GM12878 (cell line): ENCODE measurements at regions not wholly inside any gene's neighbourhood (a gene's known extent, or its start where the extent isn't known, plus 50 kb on each side); places are given as distances from the start of the nearest gene placed in this dataset.

ENCODE experiments used
- ATAC-seq: fragments of 200-7000 bp; cut with Tn5 transposase; 3 replicates; pipeline ENCODE4 v1.9.1; 2020; ENCODE audit warnings: mild to moderate bottlenecking, moderate library complexity
- BruUV-seq: library from RNA; stranded (reverse); fragments of 400-500 nt; replicated peaks from 2 replicates; lab custom pipeline; 2021; lab: Mats Ljungman, UMichigan
- CTCF ChIA-PET: fragments of 300-600 bp; sonication (Branson Sonifier 250); formaldehyde crosslinking; extraction: SDS; loops from one replicate; lab custom pipeline; 2021; ENCODE audit warnings: inconsistent platforms; lab: Yijun Ruan, JAX
- POLR2A ChIA-PET: fragments of 350-600 bp; formaldehyde crosslinking; extraction: SDS; loops from one replicate; lab custom pipeline; 2021; ENCODE audit warnings: inconsistent platforms; lab: Charles Lee
- RAD21 ChIA-PET: fragments of 300-600 bp; sonication (Branson Sonifier 250); formaldehyde crosslinking; loops from one replicate; lab custom pipeline; 2023; ENCODE audit warnings: antibody characterized with exemption; ENCODE audit not compliant: unreplicated experiment; lab: Charles Lee
- SMC1A ChIA-PET: fragments of 300-600 bp; sonication (Branson Sonifier 250); formaldehyde crosslinking; loops from one replicate; lab custom pipeline; 2023; ENCODE audit not compliant: unreplicated experiment, uncharacterized antibody; lab: Charles Lee
- DNase-seq: peaks from one replicate; pipeline ENCODE4 v3.0.0-alpha.2; 2011; ENCODE audit warnings: low read depth, low spot score
- FAIRE-seq: peaks from 3 replicates; lab custom pipeline; 2011; peaks lifted over from hg19 to GRCh38; lab: Jason Lieb, UNC
- H2AFZ ChIP-seq: 2 replicates; pipeline ENCODE4 v1.6.0; 2011; ENCODE audit warnings: low read depth, low read length, control low read depth; ENCODE audit not compliant: control insufficient read depth
- H3K27ac ChIP-seq: 2 replicates; pipeline ENCODE4 v1.5.1; 2011; ENCODE audit warnings: control low read depth; ENCODE audit not compliant: control insufficient read depth, insufficient read depth
- H3K27me3 ChIP-seq, 2 experiments: replicated peaks in 1 of 2; 2 replicates each; pipeline versions ENCODE4 v1.6.0 to v1.6.1; 2011; ENCODE audit warnings: low read length in 1 of 2; ENCODE audit not compliant: control insufficient read depth in 2 of 2, insufficient read depth in 2 of 2
- H3K36me3 ChIP-seq, 2 experiments: 2 replicates each; pipeline ENCODE4 v1.5.1; 2011; ENCODE audit warnings: low read length in 1 of 2; ENCODE audit not compliant: control insufficient read depth in 2 of 2, insufficient read depth in 2 of 2
- H3K4me1 ChIP-seq: 2 replicates; pipeline ENCODE4 v1.6.1; 2011; ENCODE audit warnings: mild to moderate bottlenecking, low read length, moderate library complexity, mixed read lengths; ENCODE audit not compliant: control insufficient read depth, insufficient read depth
- H3K4me2 ChIP-seq: 2 replicates; pipeline ENCODE4 v1.6.0; 2011; ENCODE audit warnings: control low read depth; ENCODE audit not compliant: control insufficient read depth, insufficient read depth
- H3K4me3 ChIP-seq: fragments of 200-600 bp; sonication (generic); 2 replicates; pipeline ENCODE4 v1.5.1; 2016
- H3K79me2 ChIP-seq: 2 replicates; pipeline ENCODE4 v1.6.0; 2011; ENCODE audit warnings: low read length; ENCODE audit not compliant: control insufficient read depth, insufficient read depth
- H3K9ac ChIP-seq: 2 replicates; pipeline ENCODE4 v1.8.0; 2011; ENCODE audit warnings: low read length, control low read depth, mixed read lengths; ENCODE audit not compliant: control insufficient read depth, insufficient read depth
- H3K9me3 ChIP-seq: replicated peaks from 3 replicates; pipeline ENCODE4 v1.5.1; 2011; ENCODE audit warnings: mild to moderate bottlenecking, low read length; ENCODE audit not compliant: control insufficient read depth, insufficient read depth
- H4K20me1 ChIP-seq: 2 replicates; pipeline ENCODE4 v1.6.0; 2011; ENCODE audit not compliant: control insufficient read depth, insufficient read depth
- EGR1 ChIP-seq, 2 experiments: IDR thresholded peaks; 1 replicate in 1 of 2; 2 replicates in 1 of 2; pipeline ENCODE4 v1.6.1; 2011 to 2012; ENCODE audit warnings: low read depth in 2 of 2, low read length in 2 of 2, borderline replicate concordance in 1 of 2, mild to moderate bottlenecking in 1 of 2, moderate library complexity in 1 of 2
- NRF1 ChIP-seq: conservative IDR thresholded peaks from 2 replicates; pipeline ENCODE4 v1.6.1; 2011; ENCODE audit warnings: mild to moderate bottlenecking, low read depth, low read length, improper control_type of control experiment
- PKNOX1 ChIP-seq: fragments of 450-650 bp; IDR thresholded peaks from 2 replicates; pipeline ENCODE4 v1.6.1; 2016; ENCODE audit warnings: mild to moderate bottlenecking
- POLR2A ChIP-seq: IDR thresholded peaks from 2 replicates; pipeline ENCODE4 v1.6.1; 2011; ENCODE audit warnings: low read depth, mild to moderate bottlenecking, low read length
- RELA ChIP-seq: fragments of 450-650 bp; IDR thresholded peaks from 2 replicates; pipeline ENCODE4 v1.8.0; 2014; ENCODE audit warnings: borderline replicate concordance; ENCODE audit not compliant: partially characterized antibody
- RFX5 ChIP-seq: IDR thresholded peaks from 2 replicates; pipeline ENCODE4 v1.6.1; 2011; ENCODE audit warnings: low read depth, low read length, improper control_type of control experiment
- SMAD5 ChIP-seq: IDR thresholded peaks from 2 replicates; pipeline ENCODE4 v1.6.1; 2016; ENCODE audit warnings: antibody characterized with exemption, low read depth
- SMC3 ChIP-seq: IDR thresholded peaks from 2 replicates; pipeline ENCODE4 v1.6.1; 2011; ENCODE audit warnings: low read length, improper control_type of control experiment, borderline replicate concordance
- SP1 ChIP-seq: IDR thresholded peaks from one replicate; pipeline ENCODE4 v1.6.1; 2011; ENCODE audit warnings: low read depth, low read length
- STAT1 ChIP-seq: fragments of 450-650 bp; conservative IDR thresholded peaks from 2 replicates; pipeline ENCODE4 v1.6.1; 2014; ENCODE audit warnings: antibody characterized with exemption, mild to moderate bottlenecking
- SUZ12 ChIP-seq: fragments of 200-600 bp; sonication (generic); IDR thresholded peaks from one replicate; pipeline ENCODE4 v1.6.1; 2018; ENCODE audit warnings: antibody characterized with exemption, mild to moderate bottlenecking; ENCODE audit not compliant: unreplicated experiment
- WRNIP1 ChIP-seq: IDR thresholded peaks from 2 replicates; pipeline ENCODE4 v1.6.1; 2011; ENCODE audit warnings: low read depth, low read length, improper control_type of control experiment, borderline replicate concordance
- ZBTB33 ChIP-seq: fragments of 450-650 bp; IDR thresholded peaks from 2 replicates; pipeline ENCODE4 v1.6.1; 2017; ENCODE audit warnings: mild to moderate bottlenecking
- ZNF592 ChIP-seq: fragments of 450-650 bp; IDR thresholded peaks from 2 replicates; pipeline ENCODE4 v1.6.1; 2017; ENCODE audit warnings: mild to moderate bottlenecking, moderate library complexity
- WGBS: methylation state at CpG from one replicate; pipeline ENCODE4 v1.1.6; 2016; ENCODE audit warnings: low lambda C conversion rate; ENCODE audit not compliant: insufficient replicate concordance, insufficient coverage; ENCODE audit errors: missing lambda C conversion rate; 5-methylcytosine and 5-hydroxymethylcytosine counted together
- in situ Hi-C: fragments of 300-500 bp; cut with MboI; formaldehyde crosslinking; loops from 9 replicates; pipeline ENCODE4 v1.14.3; 2018; ENCODE audit warnings: mixed read lengths
- intact Hi-C: fragments of 100-400 bp; cut with micrococcal nuclease; formaldehyde crosslinking; loops from one replicate; pipeline ENCODE4 v1.14.2; 2022; ENCODE audit not compliant: unreplicated experiment

- TF ChIP-seq SP1: no peak
- no peak for TF ChIP-seq WRNIP1
- TF ChIP-seq EGR1 (IDR thresholded peaks at IDR 0.05; ENCODE audit: borderline replicate concordance in 1 of 2, low read depth in 2 of 2, low read length in 2 of 2): no peak
- no peak for TF ChIP-seq STAT1
- TF ChIP-seq RFX5: no peak
These were observed 171.4 kb downstream of the AASDH start (continued) for GRCh38 chr4:56215901-56216300.

GRCh38 chr4:56215141-56215783, 172.0 kb downstream of the AASDH start:
- H3K4me1 ChIP-seq: no peaks in the 10 kb centered on the region
- H3K79me2 ChIP-seq: no peaks in the 10 kb centered on the region
- ChIA-PET POLR2A (no interaction called here), CTCF (no interaction called here), SMC1A (no interaction called here), RAD21 (no interaction called here)
- H4K20me1 ChIP-seq: no peaks in the 10 kb centered on the region
- no peak for ATAC-seq
- no peak overlapping the region for H3K4me2 ChIP-seq
- in situ Hi-C loops: no loop called here
- WGBS: 20% methylated on average over 4 of the region's 4 CpGs
- H3K27me3 ChIP-seq: no peaks in the 10 kb centered on the region
- no peak overlapping the region for H3K4me3 ChIP-seq
- H2AFZ ChIP-seq: no peak overlapping the region
- no peak for DNase-seq
- H3K9me3 ChIP-seq: no peaks in the 10 kb centered on the region; the same call in 1 of the 3 replicates
- intact Hi-C loops: no loop called here
- no peaks in the 10 kb centered on the region for H3K36me3 ChIP-seq
- H3K9ac ChIP-seq: no peak overlapping the region
- no peak for FAIRE-seq
- no peak overlapping the region for H3K27ac ChIP-seq
- no TSS peak for BruUV-seq
- TF ChIP-seq SMC3 (no peak), POLR2A (no peak), ZBTB33 (no peak), SMAD5 (no peak), RELA (no peak), ZNF592 (no peak), SUZ12 (no peak), NRF1 (no peak), PKNOX1 (no peak)
